ENCODE measurements at regions not wholly inside any gene's neighbourhood (a gene's known extent, or its start where the extent isn't known, plus 50 kb on each side); places are given as distances from the start of the nearest gene placed in this dataset.

GRCh38 chr6:11296449-11297375, 64.2 kb upstream of the NEDD9 start:
- no peak for DNase-seq (ENCODE audit: low read depth)

DNA sequence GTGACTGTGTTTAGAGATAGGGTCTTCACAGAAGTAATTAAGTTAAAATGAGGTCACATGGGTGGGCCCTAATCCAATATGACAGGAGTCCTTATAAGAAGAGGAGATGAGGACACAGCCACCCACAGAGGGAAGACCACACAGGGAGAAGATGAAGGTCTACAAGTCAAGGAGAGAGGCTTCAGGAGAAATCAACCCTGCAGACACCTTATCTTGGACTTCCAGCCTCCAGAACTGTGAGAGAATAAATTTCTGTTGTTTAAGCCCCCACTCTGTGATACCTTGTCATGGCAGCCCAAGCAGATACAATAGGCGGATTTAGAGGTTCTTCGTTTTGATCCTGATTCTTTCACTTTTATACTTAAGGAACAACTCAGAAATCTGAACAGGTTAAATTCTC, 63.5 kb upstream of the NEDD9 start:
- DNase-seq (ENCODE audit: low read depth), result no peak

- DNase-seq (ENCODE audit: low read depth), result no peak
These were observed 61.8 kb upstream of the NEDD9 start for GRCh38 chr6:11294228-11294627.

- no peak for DNase-seq (ENCODE audit: low read depth)
These were observed 60.2 kb upstream of the NEDD9 start for GRCh38 chr6:11292594-11293236.

GRCh38 chr6:11292091-11292490, 59.6 kb upstream of the NEDD9 start:
- no peak for DNase-seq (ENCODE audit: low read depth)

GRCh38 chr6:11291582-11291981, 59.1 kb upstream of the NEDD9 start:
- DNase-seq (ENCODE audit: low read depth), result no peak

- DNase-seq (ENCODE audit: low read depth), result no peak
These were observed 57.6 kb upstream of the NEDD9 start for GRCh38 chr6:11290027-11290426.

DNA sequence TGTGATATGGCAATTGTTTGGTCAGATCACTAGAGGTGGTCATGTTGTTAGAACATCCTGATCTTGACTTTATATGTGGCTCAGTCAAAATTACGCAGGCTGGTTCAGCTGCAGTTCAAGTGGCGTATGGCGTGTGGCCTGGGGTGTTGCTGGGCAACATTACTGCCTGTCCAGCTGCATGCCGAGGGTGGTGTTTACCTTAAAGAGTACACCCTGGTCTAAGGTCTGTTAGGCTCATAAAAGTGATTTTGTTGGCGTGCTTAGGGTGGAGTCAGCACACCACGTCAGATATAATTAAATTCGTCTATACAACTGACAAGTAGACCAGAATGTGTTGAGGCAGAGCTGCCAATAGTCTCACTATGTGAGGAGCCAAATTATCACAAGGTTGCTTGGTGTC, 55.6 kb upstream of the NEDD9 start:
- no peak for DNase-seq (ENCODE audit: low read depth)

DNA sequence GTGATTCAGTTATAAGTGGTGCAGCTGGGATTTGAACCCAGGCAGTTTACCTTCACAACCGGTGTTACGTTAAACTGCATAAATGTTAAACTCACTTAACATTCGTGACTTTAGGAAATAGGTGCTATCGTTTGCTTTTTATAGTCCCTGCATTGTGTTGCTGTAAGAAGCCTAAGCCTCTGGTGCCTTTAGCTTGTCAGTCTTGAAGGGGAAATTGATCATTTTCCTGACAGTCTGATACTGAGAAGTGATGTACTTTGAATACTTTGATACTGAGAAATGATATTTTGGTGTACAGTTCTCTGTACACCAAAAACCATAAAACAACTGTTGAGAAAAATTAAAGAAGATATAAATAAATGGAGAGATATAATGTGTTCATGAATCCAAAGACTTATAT, 52.5 kb upstream of the NEDD9 start:
- no peak for DNase-seq (ENCODE audit: low read depth)

- no peak for DNase-seq (ENCODE audit: low read depth)
These were observed 51.2 kb upstream of the NEDD9 start for GRCh38 chr6:11283629-11284028.

DNA sequence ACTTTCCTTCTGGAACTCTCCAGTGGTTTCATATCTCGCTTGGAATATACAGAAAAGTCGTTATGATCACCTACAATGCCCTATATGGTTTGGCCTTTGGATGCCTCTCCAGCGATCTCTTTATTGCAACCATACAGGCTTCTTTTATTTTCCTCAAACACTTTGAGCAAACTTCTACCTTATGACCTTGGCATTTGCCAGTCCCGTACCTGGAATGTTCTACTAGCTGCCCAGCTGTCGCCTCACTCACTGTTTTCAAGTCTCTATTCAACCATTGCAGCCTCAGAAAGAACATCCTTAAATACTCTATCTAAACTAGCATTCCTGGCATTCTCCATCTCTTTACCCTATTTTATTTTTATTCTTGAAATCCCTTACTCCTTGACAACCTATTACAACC, 50.4 kb upstream of the NEDD9 start:
- no peak for DNase-seq (ENCODE audit: low read depth)

All from activated T-helper 1 cell treated with Interleukin-2 at 50 U/mL for 16 hours (primary cell).